RWPE2 (cell line): ENCODE measurements at regions not wholly inside any gene's neighbourhood (a gene's known extent, or its start where the extent isn't known, plus 50 kb on each side); places are given as distances from the start of the nearest gene placed in this dataset.

Experiments
- ATAC-seq: fragments of 200-7000 bp; cut with Tn5 transposase; 3 replicates; pipeline ENCODE4 v1.9.1; 2021; ENCODE audit warnings: low read depth
- DNase-seq: peaks from one replicate; pipeline ENCODE4 v3.0.0-alpha.2; 2020; ENCODE audit warnings: low spot score
- H3K27ac ChIP-seq: fragments of 450-650 bp; 2 replicates; pipeline ENCODE4 v1.5.1; 2017; ENCODE audit warnings: mild to moderate bottlenecking; ENCODE audit not compliant: poor library complexity, severe bottlenecking
- H3K27me3 ChIP-seq: fragments of 250-450 bp; sonication (Bioruptor Pico); 2 replicates; pipeline ENCODE4 v1.5.1; 2021; ENCODE audit warnings: mild to moderate bottlenecking, moderate library complexity; ENCODE audit not compliant: insufficient read depth, poor library complexity, severe bottlenecking
- H3K36me3 ChIP-seq: fragments of 250-450 bp; sonication (Bioruptor Pico); 2 replicates; pipeline ENCODE4 v1.5.1; 2020; ENCODE audit warnings: low read depth, mild to moderate bottlenecking, moderate library complexity
- H3K4me1 ChIP-seq: fragments of 250-450 bp; sonication (Bioruptor Pico); 2 replicates; pipeline ENCODE4 v1.5.1; 2021; ENCODE audit warnings: mild to moderate bottlenecking, moderate library complexity; ENCODE audit not compliant: insufficient read depth, poor library complexity, severe bottlenecking
- H3K4me3 ChIP-seq: fragments of 250-450 bp; sonication (Bioruptor Pico); 2 replicates; pipeline ENCODE4 v1.5.1; 2021; ENCODE audit warnings: mild to moderate bottlenecking, moderate library complexity; ENCODE audit not compliant: severe bottlenecking
- H3K9me3 ChIP-seq: fragments of 250-450 bp; sonication (Bioruptor Pico); 2 replicates; pipeline ENCODE4 v1.5.1; 2021; ENCODE audit warnings: mild to moderate bottlenecking, moderate library complexity; ENCODE audit not compliant: severe bottlenecking
- CTCF ChIP-seq: fragments of 450-650 bp; IDR thresholded peaks from one replicate; pipeline ENCODE4 v1.5.1; 2017; ENCODE audit warnings: mild to moderate bottlenecking, moderate library complexity; ENCODE audit not compliant: poor library complexity, severe bottlenecking

GRCh38 chr11:100625041-100625440 lies 62.0 kb upstream of the ARHGAP42 start:
- Histone ChIP-seq H3K36me3 (no peaks in the 10 kb centered on the region), H3K9me3 (peaks cover 2% of the 10 kb centered on the region), H3K27ac (peak overlapping the region; percentile 16), H3K4me1 (peaks cover 5% of the 10 kb centered on the region), H3K4me3 (no peak overlapping the region), H3K27me3 (no peaks in the 10 kb centered on the region)
- DNase-seq: no peak
- no peak for TF ChIP-seq CTCF
- ATAC-seq: peak; percentile 76; the same call in 2 of the 3 replicates

GRCh38 chr11:100629671-100630070 lies 57.4 kb upstream of the ARHGAP42 start:
- no peak for DNase-seq
- TF ChIP-seq CTCF: no peak
- Histone ChIP-seq H3K36me3 (no peaks in the 10 kb centered on the region), H3K27me3 (no peaks in the 10 kb centered on the region), H3K4me3 (no peak overlapping the region), H3K9me3 (no peaks in the 10 kb centered on the region), H3K4me1 (peaks cover 3% of the 10 kb centered on the region), H3K27ac (no peak overlapping the region)
- peak; percentile 44; the same call in 1 of the 3 replicates for ATAC-seq

GRCh38 chr11:100630898-100631297 lies 56.2 kb upstream of the ARHGAP42 start:
- no peaks in the 10 kb centered on the region for H3K4me1 ChIP-seq

GRCh38 chr11:100631316-100631715 lies 55.8 kb upstream of the ARHGAP42 start:
- no peak for ATAC-seq
- no peak for TF ChIP-seq CTCF

More at GRCh38 chr11:100630898-100631297, 56.2 kb upstream of the ARHGAP42 start:
- Histone ChIP-seq H3K27me3 (no peaks in the 10 kb centered on the region), H3K36me3 (no peaks in the 10 kb centered on the region), H3K27ac (no peak overlapping the region), H3K9me3 (no peaks in the 10 kb centered on the region), H3K4me3 (no peak overlapping the region)
- DNase-seq: no peak
- no peak for TF ChIP-seq CTCF
- no peak for ATAC-seq

GRCh38 chr11:100632941-100633452 lies 54.1 kb upstream of the ARHGAP42 start:
- Histone ChIP-seq H3K9me3 (no peaks in the 10 kb centered on the region), H3K4me3 (no peak overlapping the region), H3K36me3 (no peaks in the 10 kb centered on the region), H3K4me1 (no peaks in the 10 kb centered on the region), H3K27me3 (no peaks in the 10 kb centered on the region), H3K27ac (no peak overlapping the region)
- DNase-seq: no peak
- TF ChIP-seq CTCF: no peak
- no peak for ATAC-seq

More at GRCh38 chr11:100631316-100631715, 55.8 kb upstream of the ARHGAP42 start:
- Histone ChIP-seq H3K27ac (no peak overlapping the region), H3K4me1 (no peaks in the 10 kb centered on the region), H3K36me3 (no peaks in the 10 kb centered on the region), H3K27me3 (no peaks in the 10 kb centered on the region), H3K4me3 (no peak overlapping the region), H3K9me3 (no peaks in the 10 kb centered on the region)
- no peak for DNase-seq
